ENCODE measurements at regions not wholly inside any gene's neighbourhood (a gene's known extent, or its start where the extent isn't known, plus 50 kb on each side); places are given as distances from the start of the nearest gene placed in this dataset.

DNA sequence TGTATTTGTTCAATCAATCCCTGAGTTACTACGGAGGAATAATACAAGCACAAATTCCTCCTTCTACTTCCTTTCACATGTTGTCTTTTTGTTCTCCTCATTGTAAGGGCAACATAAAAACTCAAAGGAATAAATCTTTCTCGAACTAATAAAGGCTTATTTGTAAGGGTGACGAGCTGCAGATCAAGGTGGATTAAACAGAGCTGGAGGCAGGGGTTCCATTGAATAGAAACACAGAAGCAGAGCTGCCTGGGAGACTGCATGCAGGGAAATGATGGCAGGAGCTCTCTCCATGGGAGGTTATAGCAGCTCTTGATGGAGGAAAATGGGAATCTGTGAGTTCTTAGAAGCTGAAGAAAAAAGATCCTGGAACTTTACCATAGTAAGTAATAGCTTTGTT lies 160.2 kb downstream of the CYYR1 start:
- BruUV-seq (replicated peaks), result no TSS peak
- H3K4me2 ChIP-seq (ENCODE audit: insufficient read depth, low read length), result no peak overlapping the region
- TF ChIP-seq FOSL1 (tag; conservative IDR thresholded peaks at IDR 0.05), result no peak
- TF ChIP-seq ZBTB7A (IDR thresholded peaks at IDR 0.05; ENCODE audit: borderline replicate concordance, control insufficient read depth, low read depth, low read length), result no peak
- no peak for TF ChIP-seq NR3C1 (CRISPR knock-in tag; IDR thresholded peaks at IDR 0.05)
- no peak for TF ChIP-seq ZNF77 (CRISPR knock-in tag; IDR thresholded peaks at IDR 0.05)
- no peak for TF ChIP-seq FOXJ3 (CRISPR knock-in tag; IDR thresholded peaks at IDR 0.05)
- no peak for TF ChIP-seq TRIM24 (IDR thresholded peaks at IDR 0.05)
- no peak for TF ChIP-seq E2F3 (CRISPR knock-in tag; IDR thresholded peaks at IDR 0.05)
- H3K27me3 ChIP-seq (ENCODE audit: control insufficient read depth in 2 of 2, insufficient read depth in 2 of 2, low read length in 2 of 2), result no peaks in the 10 kb centered on the region
- no peaks in the 10 kb centered on the region for H4K20me1 ChIP-seq (replicated peaks; ENCODE audit: control insufficient read depth, insufficient read depth, low read length)
- intact Hi-C loops (cut with micrococcal nuclease) (no loop called here), in situ Hi-C loops (cut with MboI) (no loop called here)
- WGBS (ENCODE audit: insufficient coverage, low coverage, missing lambda C conversion rate), result 4% methylated on average over 3 of the region's 3 CpGs
- H2AFZ ChIP-seq (ENCODE audit: low read depth, low read length), result no peak overlapping the region
- H3K9ac ChIP-seq (ENCODE audit: insufficient read depth in 1 of 2, low read depth in 2 of 2, low read length in 2 of 2), result no peak overlapping the region
- H3K4me1 ChIP-seq (replicated peaks in 1 of 2; ENCODE audit: control insufficient read depth in 2 of 2, insufficient read depth in 2 of 2, low read length in 2 of 2), result no peaks in the 10 kb centered on the region
- POLR2A ChIA-PET, result no interaction called here
- H3K9me1 ChIP-seq (ENCODE audit: control insufficient read depth, insufficient read depth, low read length), result no peaks in the 10 kb centered on the region
- CTCF ChIA-PET (ENCODE audit: low intra/inter-chr PET ratio), result no interaction called here
- no peak overlapping the region for H3K27ac ChIP-seq (ENCODE audit: extremely low read depth, low read depth, low read length)
- DNase-seq (ENCODE audit: extremely low read depth in 1 of 4, low spot score in 3 of 4) (no peak), FAIRE-seq (no peak), ATAC-seq (no peak)
- no peak overlapping the region for H3K4me3 ChIP-seq
- no peaks in the 10 kb centered on the region; the same call in 1 of the 2 replicates for H3K9me3 ChIP-seq (replicated peaks; ENCODE audit: control insufficient read depth, insufficient read depth, low read depth, low read length)
- no peaks in the 10 kb centered on the region for H3K36me3 ChIP-seq (ENCODE audit: control insufficient read depth, insufficient read depth, low read length)
- H3K79me2 ChIP-seq (ENCODE audit: control insufficient read depth, insufficient read depth, low read length), result no peaks in the 10 kb centered on the region

DNA sequence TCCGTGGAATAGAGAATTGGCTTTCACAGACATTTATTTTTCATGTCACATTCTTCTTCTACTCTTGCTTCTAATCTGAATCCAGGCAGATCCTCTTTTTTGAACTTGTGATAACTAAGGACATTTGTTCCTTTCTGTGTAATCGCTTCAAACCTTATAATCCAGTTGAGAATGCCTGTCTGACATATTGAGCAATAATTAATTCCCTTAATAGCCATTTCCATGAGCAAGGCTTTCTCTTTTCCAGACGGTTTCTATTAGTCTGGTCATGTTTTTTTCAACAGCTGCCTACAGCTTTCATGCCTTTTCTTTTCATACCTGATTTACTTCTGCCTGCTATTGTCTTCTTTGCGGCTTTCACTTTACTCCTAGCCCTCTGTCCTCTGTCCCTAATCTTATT lies 163.4 kb downstream of the CYYR1 start:
- ChIA-PET POLR2A (no interaction called here), CTCF (ENCODE audit: low intra/inter-chr PET ratio) (no interaction called here)
- H4K20me1 ChIP-seq (replicated peaks; ENCODE audit: control insufficient read depth, insufficient read depth, low read length), result no peaks in the 10 kb centered on the region
- H3K27me3 ChIP-seq (ENCODE audit: control insufficient read depth in 2 of 2, insufficient read depth in 2 of 2, low read length in 2 of 2), result no peaks in the 10 kb centered on the region
- no TSS peak for BruUV-seq (replicated peaks)
- no peak overlapping the region for H3K4me3 ChIP-seq
- no peaks in the 10 kb centered on the region for H3K4me1 ChIP-seq (replicated peaks in 1 of 2; ENCODE audit: control insufficient read depth in 2 of 2, insufficient read depth in 2 of 2, low read length in 2 of 2)
- TF ChIP-seq ATF1 (CRISPR knock-in tag; IDR thresholded peaks at IDR 0.05) (no peak), ATF1 (tag; IDR thresholded peaks at IDR 0.05) (no peak), RFX1 (IDR thresholded peaks at IDR 0.05) (no peak), SOX6 (IDR thresholded peaks at IDR 0.05) (no peak), PHF8 (IDR thresholded peaks at IDR 0.05; ENCODE audit: borderline replicate concordance, low read length) (no peak), NR2C1 (IDR thresholded peaks at IDR 0.05) (no peak), NR2C1 (tag; IDR thresholded peaks at IDR 0.05) (no peak), NRF1 (conservative IDR thresholded peaks at IDR 0.05 in 1 of 2, IDR thresholded peaks at IDR 0.05 in 1 of 2) (no peak), ETV6 (IDR thresholded peaks at IDR 0.05; ENCODE audit: borderline replicate concordance in 1 of 2, low read depth in 2 of 2, low read length in 1 of 2) (no peak), ETV6 (CRISPR knock-in tag; IDR thresholded peaks at IDR 0.05; ENCODE audit: borderline replicate concordance) (no peak), HDAC8 (tag; IDR thresholded peaks at IDR 0.05) (no peak), HIVEP1 (CRISPR knock-in tag; IDR thresholded peaks at IDR 0.05) (no peak), ZNF143 (CRISPR knock-in tag; IDR thresholded peaks at IDR 0.05) (no peak), SNRNP70 (optimal IDR thresholded peaks at IDR 0.05; ENCODE audit: low read depth, low read length) (no peak), ADNP (tag; IDR thresholded peaks at IDR 0.05) (no peak)
- TF ChIP-seq, protein P1, sequence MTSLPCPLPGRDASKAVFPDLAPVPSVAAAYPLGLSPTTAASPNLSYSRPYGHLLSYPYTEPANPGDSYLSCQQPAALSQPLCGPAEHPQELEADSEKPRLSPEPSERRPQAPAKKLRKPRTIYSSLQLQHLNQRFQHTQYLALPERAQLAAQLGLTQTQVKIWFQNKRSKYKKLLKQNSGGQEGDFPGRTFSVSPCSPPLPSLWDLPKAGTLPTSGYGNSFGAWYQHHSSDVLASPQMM (CRISPR knock-in tag; IDR thresholded peaks at IDR 0.05), result no peak
- in situ Hi-C loops (cut with MboI), result no loop called here
- H3K4me2 ChIP-seq (ENCODE audit: insufficient read depth, low read length), result no peak overlapping the region
- no peaks in the 10 kb centered on the region for H3K9me1 ChIP-seq (ENCODE audit: control insufficient read depth, insufficient read depth, low read length)
- H3K9ac ChIP-seq (ENCODE audit: insufficient read depth in 1 of 2, low read depth in 2 of 2, low read length in 2 of 2), result no peak overlapping the region
- no peaks in the 10 kb centered on the region for H3K79me2 ChIP-seq (ENCODE audit: control insufficient read depth, insufficient read depth, low read length)
- H3K9me3 ChIP-seq (replicated peaks; ENCODE audit: control insufficient read depth, insufficient read depth, low read depth, low read length), result peaks cover 2% of the 10 kb centered on the region; the same call in 1 of the 2 replicates
- H2AFZ ChIP-seq (ENCODE audit: low read depth, low read length), result no peak overlapping the region
- no peaks in the 10 kb centered on the region for H3K36me3 ChIP-seq (ENCODE audit: control insufficient read depth, insufficient read depth, low read length)
- WGBS (ENCODE audit: insufficient coverage, low coverage, missing lambda C conversion rate), result 0% methylated on average over 4 of the region's 4 CpGs
- no peak overlapping the region for H3K27ac ChIP-seq (ENCODE audit: extremely low read depth, low read depth, low read length)
- FAIRE-seq (no peak), DNase-seq (ENCODE audit: extremely low read depth in 1 of 4, low spot score in 3 of 4) (no peak), ATAC-seq (no peak)
- intact Hi-C loops (cut with micrococcal nuclease), result no loop called here
